ENCODE measurements at regions not wholly inside any gene's neighbourhood (a gene's known extent, or its start where the extent isn't known, plus 50 kb on each side); places are given as distances from the start of the nearest gene placed in this dataset.

GRCh38 chr9:23343226-23343625 is 482.8 kb downstream of the ELAVL2 start:
- TF ChIP-seq CTCF (conservative IDR thresholded peaks at IDR 0.05) = no peak
- H3K27ac ChIP-seq = no peak overlapping the region

- H3K27ac ChIP-seq = no peak overlapping the region
- no peak for TF ChIP-seq CTCF (conservative IDR thresholded peaks at IDR 0.05)
Measured at GRCh38 chr9:23361096-23361495, 464.9 kb downstream of the ELAVL2 start.

GRCh38 chr9:23372703-23373102 is 453.3 kb downstream of the ELAVL2 start:
- no peak overlapping the region for H3K27ac ChIP-seq
- no peak for TF ChIP-seq CTCF (conservative IDR thresholded peaks at IDR 0.05)

GRCh38 chr9:23375511-23375910 is 450.5 kb downstream of the ELAVL2 start:
- TF ChIP-seq CTCF (conservative IDR thresholded peaks at IDR 0.05) = no peak

GRCh38 chr9:23379842-23380241 is 446.2 kb downstream of the ELAVL2 start:
- H3K27ac ChIP-seq = no peak overlapping the region
- TF ChIP-seq CTCF (conservative IDR thresholded peaks at IDR 0.05) = no peak

More at GRCh38 chr9:23375511-23375910, 450.5 kb downstream of the ELAVL2 start:
- no peak overlapping the region for H3K27ac ChIP-seq

- no peak overlapping the region for H3K27ac ChIP-seq
- no peak for TF ChIP-seq CTCF (conservative IDR thresholded peaks at IDR 0.05)
Measured at GRCh38 chr9:23380821-23381220, 445.2 kb downstream of the ELAVL2 start.

GRCh38 chr9:23382418-23382817 is 443.6 kb downstream of the ELAVL2 start:
- H3K27ac ChIP-seq = no peak overlapping the region

More at GRCh38 chr9:23382418-23382817, 443.6 kb downstream of the ELAVL2 start:
- TF ChIP-seq CTCF (conservative IDR thresholded peaks at IDR 0.05) = no peak
